Central memory CD4-positive, alpha-beta T cell (primary cell): ENCODE measurements at regions not wholly inside any gene's neighbourhood (a gene's known extent, or its start where the extent isn't known, plus 50 kb on each side); places are given as distances from the start of the nearest gene placed in this dataset.

Source experiments
- DNase-seq: peaks from one replicate; pipeline ENCODE4 v3.0.0; 2022

- no peak for DNase-seq
Measured at GRCh38 chr2:2681085-2681484, 350.0 kb upstream of the MYT1L start.

DNA sequence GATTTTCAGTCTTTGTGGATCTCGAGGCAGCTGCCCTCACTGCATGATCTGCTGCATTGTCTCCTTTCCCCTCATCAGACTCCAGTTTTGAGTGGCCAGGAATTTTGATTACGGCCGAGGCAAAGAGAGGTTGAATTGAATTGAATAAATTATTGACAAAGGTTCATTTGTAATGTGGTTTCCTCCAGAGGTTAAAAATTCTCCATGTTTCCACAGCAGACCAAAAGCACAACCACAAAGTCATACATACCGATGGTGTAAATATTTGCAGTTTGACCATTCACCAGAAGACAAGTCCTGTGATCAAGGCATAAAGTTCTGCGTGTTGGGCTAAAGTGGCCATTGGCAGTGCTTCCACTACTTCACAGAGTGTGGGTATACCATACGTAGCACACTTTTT is 343.8 kb upstream of the MYT1L start:
- DNase-seq: no peak

GRCh38 chr2:2673406-2673805 is 342.3 kb upstream of the MYT1L start:
- DNase-seq: no peak

DNA sequence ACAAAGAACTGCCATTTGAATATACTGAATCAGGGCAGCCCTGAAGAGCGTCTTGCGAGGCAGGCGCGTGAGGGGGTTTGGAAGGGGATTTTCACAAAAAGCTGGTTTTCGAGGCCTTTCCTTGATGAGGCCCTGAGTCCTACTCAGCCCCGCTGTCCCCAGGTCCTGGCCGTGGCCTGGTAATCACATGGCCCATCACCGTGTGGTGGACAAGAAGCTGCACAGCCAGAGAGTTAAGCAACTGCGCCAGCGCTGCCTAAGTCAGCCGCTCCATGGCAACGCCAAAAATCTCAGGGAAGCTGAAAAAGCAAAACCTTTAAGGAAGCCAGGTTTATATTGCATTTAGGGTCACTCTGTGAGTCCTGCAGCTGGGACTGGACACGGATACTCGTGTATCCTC is 341.2 kb upstream of the MYT1L start:
- no peak for DNase-seq

- no peak for DNase-seq
Measured at GRCh38 chr2:2671826-2672225, 340.8 kb upstream of the MYT1L start.

- no peak for DNase-seq
Measured at GRCh38 chr2:2669316-2669715, 338.2 kb upstream of the MYT1L start.

DNA sequence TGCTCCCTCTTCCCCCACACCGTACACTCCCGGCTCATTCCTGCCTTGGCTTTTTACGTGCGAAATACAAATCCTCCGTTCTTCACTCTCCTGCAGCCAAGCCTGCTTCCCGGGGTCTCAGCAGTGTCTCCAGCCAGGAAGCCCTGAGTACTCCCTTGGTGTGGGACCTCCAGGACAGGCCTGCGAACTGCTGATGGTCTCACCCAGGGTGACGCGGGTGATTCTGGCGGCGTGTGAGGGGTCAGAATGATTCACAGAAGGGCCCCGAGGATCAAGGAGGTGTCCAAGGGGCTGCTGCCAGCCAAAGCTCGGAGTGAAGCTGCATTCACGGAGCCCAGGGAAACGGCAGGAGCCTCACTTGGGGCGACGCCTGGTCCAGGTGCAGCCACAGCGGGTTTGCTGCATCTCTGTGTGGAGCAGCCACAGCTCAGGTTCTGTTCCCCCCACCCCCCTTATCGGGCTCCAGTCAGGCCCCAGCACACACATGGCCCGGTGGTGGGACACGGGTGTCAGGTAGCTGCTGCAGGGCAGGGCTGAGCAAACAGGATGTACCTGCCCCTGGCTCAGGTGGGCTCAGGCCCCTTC is 337.7 kb upstream of the MYT1L start:
- DNase-seq: no peak

DNA sequence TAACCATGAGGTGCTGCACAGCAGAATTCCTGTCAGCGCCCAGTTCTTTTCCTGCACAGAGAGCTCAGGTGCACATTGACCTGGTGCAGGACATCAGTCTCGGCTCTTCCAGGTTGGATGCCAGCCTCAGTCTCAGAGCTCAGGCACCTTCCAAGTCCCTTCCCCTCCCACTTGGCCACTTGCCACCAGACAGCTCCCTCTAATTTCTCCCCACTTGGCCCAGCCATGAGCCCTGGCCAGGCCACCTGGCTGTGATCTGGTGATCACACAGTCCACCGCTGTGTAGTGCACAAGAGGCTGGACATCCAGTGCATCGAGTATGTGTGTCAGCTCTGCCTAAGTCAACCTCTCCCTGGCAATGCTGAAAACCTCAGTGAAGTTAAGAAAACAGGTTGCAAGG is 336.6 kb upstream of the MYT1L start:
- no peak for DNase-seq

DNA sequence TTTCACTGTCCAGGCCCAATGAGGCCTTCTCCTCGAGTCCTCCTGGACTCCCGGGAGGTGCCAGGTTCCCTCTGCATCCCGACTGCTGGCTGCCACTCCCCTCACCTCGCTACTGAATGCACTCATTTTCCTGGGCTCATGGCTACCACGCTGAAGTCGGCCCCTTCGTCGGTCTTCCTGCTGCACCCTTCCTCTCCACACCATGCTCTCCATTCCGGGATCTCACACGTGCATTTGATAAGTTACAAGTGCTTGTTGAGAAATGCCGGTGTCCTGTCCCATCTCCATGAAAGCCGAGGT is 334.7 kb upstream of the MYT1L start:
- no peak for DNase-seq

- no peak for DNase-seq
Measured at GRCh38 chr2:2664989-2665833, 334.1 kb upstream of the MYT1L start.

DNA sequence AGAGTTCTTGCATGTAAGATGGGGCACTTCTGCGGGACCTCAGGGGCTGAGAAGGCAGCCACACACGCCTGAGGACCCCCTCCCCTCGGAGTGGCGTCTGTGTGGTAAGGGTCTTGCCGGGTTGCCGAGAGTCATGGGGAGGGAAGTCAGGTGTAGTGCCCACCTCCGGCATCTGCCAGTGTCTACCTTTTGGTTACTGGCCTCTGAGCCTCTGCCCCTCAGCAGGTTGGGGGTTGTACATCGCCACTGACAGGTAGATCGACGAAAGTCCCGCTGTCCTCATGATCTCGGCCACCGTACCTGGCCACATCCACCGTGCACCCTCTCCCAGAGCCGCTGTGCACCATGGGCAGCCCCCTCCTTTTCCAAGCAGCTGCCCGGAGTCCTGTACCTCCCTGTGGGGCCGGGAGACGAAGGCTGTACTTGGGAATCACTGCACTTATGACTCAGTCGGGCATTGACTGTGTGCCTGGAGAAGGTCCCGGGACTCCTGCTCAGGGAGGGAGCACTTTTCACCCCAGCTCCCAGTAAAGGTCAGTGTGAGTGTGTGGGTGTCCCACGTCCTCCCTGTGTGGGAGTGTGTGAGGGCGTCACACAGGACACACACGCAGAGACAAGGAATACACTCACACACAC is 332.4 kb upstream of the MYT1L start:
- DNase-seq: no peak

- DNase-seq: no peak
Measured at GRCh38 chr2:2662847-2663356, 331.8 kb upstream of the MYT1L start.

DNA sequence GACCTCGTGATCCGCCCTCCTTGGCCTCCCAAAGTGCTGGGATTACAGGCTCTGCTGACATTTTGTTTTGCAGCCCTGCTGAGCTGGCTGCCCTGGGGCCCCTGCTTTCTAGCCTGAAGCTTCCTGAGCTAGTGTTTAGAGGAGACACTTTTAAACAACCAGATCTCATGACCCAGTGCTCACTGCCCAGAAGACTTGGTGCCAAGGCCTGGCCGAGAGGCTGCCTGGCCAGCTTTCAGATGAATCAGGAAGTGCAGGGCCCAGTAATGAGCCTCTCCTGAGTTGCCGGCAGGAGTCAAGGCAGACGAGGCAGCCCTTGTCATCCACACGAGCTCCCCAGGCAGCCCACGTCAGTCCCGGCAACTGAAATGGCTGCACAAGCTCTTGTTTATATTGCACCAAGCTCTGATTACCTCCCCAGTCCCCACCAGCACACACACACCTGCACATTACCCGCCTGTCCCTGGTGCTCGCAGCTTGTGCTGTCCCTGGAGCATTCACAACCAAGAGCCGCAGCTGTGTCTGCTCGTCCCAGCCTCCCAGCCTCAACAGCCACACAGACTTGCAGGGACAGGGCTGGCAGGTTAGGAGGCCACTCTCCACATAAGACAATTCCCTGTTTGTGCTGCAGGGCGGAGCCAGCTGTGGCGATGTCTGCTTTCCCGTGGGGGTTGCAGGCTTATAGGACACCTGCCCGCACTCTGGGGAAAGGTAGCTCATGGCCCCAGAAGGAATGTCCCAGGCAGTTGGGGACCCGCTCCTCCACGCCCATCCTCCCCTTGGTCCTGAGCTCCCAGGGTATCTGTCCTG is 331.2 kb upstream of the MYT1L start:
- DNase-seq: no peak

GRCh38 chr2:2660789-2661355 is 329.8 kb upstream of the MYT1L start:
- DNase-seq: no peak

GRCh38 chr2:2657121-2657962 is 326.3 kb upstream of the MYT1L start:
- no peak for DNase-seq

DNA sequence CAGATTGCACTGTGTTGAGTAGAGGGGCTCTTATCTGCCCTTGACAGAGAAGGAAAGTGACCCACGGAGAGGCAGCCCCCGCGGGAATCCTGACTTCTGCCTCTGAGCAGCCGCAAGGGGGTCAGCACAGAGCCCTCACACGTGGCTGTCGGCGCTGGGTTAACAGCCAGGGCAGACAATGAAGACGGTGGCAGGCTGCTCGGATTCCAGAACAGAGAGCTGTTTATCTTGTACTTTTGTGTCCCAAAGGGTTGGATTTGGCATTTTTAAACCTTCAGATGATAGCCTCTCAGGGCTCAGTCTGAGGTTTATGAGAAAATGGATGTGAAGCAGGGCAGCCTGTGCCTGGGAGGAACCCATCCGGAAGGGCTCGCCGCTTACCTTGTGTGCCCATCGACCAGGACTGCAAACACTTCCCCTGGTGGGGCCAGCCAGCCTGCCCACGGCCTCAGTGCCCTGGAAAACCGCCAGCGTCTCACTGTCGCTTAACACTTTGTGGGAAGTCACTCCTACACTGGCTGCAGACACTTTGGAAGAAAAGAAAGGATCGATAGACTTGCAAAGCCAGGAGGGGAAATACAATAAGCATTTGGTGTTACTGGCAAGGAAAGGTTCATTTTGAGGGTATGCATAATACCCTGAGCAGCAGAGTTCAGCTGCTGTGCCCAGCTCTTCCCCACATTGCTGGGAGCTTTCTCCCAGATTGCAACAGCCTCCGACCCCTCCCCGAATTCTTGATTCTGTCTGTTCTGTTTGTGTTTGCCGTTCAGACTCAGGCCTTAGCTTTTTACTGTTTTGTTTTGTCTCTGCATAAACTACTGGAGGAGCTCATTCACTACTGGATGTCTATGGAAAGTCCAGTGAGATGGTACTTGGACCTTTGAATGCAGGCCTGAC is 325.3 kb upstream of the MYT1L start:
- DNase-seq: no peak

GRCh38 chr2:2655453-2656114 is 324.5 kb upstream of the MYT1L start:
- DNase-seq: no peak

DNA sequence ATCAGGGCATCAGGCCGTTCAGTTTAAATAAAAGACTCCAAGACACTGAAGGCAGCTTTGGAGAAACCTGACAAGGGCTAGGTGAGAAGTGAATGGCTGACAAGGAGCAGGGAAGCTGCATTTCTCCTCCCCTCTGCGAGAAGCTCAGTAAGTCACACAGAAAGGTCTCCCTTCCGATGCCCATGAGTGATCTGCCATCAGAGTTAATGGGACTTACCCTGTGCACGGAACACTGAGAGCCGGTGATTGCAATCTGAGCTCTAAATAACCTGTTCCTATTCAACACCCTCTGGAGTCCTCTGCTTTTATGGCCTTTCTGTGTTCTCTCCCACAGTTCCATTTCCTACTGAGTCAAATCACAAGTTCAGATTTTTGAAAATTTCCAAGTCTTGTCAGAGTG is 322.2 kb upstream of the MYT1L start:
- no peak for DNase-seq

DNA sequence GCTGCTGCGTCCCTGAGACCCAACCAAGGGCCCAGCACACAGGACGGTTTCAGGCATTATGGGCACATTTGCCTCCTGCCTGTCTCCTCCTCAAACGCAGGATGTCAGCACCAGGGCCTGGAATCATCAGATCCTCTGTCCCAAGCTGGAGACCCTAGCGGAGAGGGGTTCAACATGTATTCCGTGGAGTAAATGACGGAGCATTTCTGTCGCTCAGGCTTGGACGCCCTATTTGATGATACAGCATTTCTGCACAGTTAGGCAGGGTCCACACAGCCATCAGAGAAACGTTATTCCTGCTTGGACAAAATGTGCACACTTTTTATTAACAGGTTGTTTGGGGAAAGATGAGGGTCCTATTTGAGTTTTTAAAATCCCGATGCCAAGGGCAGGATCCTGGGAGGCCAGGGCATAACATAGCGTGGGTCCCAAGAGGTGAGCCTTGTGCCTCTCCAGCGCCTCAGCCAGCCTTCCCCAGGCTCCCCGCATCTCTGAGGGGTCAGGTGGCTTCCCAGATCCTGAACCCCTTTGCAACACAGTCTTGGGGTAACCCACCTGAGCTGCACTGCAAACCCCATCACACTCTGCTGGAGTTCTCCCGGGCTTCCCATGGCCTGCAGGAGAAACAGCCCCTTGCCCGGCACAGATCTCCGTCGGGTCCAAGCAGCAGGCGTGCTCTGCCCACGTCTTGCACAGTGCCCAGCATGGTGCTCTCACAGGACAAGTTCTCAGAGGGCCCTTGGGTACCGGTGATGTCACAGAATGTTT is 319.7 kb upstream of the MYT1L start:
- no peak for DNase-seq
